ENCODE measurements at regions not wholly inside any gene's neighbourhood (a gene's known extent, or its start where the extent isn't known, plus 50 kb on each side); places are given as distances from the start of the nearest gene placed in this dataset.

- intact Hi-C loops (cut with micrococcal nuclease): loop anchor here (5.0 kb wide), 1 partner anchor 35 kb away; no protein-coding TSS in a partner anchor
- no peak for DNase-seq (ENCODE audit: extremely low read depth in 1 of 4, low spot score in 3 of 4)
- H4K20me1 ChIP-seq (replicated peaks; ENCODE audit: control insufficient read depth, insufficient read depth, low read length): no peaks in the 10 kb centered on the region
- WGBS (ENCODE audit: insufficient coverage, low coverage, missing lambda C conversion rate): 69% methylated on average over 7 of the region's 7 CpGs
- no peak overlapping the region for H3K27ac ChIP-seq (ENCODE audit: extremely low read depth, low read depth, low read length)
- ChIA-PET CTCF (ENCODE audit: low intra/inter-chr PET ratio) (no interaction called here), POLR2A (no interaction called here)
- H3K4me1 ChIP-seq (replicated peaks in 1 of 2; ENCODE audit: control insufficient read depth in 2 of 2, insufficient read depth in 2 of 2, low read length in 2 of 2): peaks cover 8 to 16% of the 10 kb centered on the region in 2 experiments; a peak in 4 of 5 replicates
- no peak overlapping the region for H2AFZ ChIP-seq (ENCODE audit: low read depth, low read length)
- no peak overlapping the region for H3K4me3 ChIP-seq
- no peak overlapping the region for H3K9ac ChIP-seq (ENCODE audit: insufficient read depth in 1 of 2, low read depth in 2 of 2, low read length in 2 of 2)
- in situ Hi-C loops (cut with MboI): no loop called here
- no peak for ATAC-seq
- FAIRE-seq: no peak
- H3K4me2 ChIP-seq (ENCODE audit: insufficient read depth, low read length): no peak overlapping the region
- H3K9me1 ChIP-seq (ENCODE audit: control insufficient read depth, insufficient read depth, low read length): no peaks in the 10 kb centered on the region
- no peaks in the 10 kb centered on the region for H3K36me3 ChIP-seq (ENCODE audit: control insufficient read depth, insufficient read depth, low read length)
- BruUV-seq (replicated peaks): no TSS peak
- peaks cover 0 to 6% of the 10 kb centered on the region in 2 experiments; a peak in 2 of 5 replicates for H3K27me3 ChIP-seq (ENCODE audit: control insufficient read depth in 2 of 2, insufficient read depth in 2 of 2, low read length in 2 of 2)
- H3K79me2 ChIP-seq (ENCODE audit: control insufficient read depth, insufficient read depth, low read length): no peaks in the 10 kb centered on the region
- TF ChIP-seq TCF7 (IDR thresholded peaks at IDR 0.05; ENCODE audit: borderline replicate concordance): no peak
- no peak for TF ChIP-seq CEBPG (CRISPR knock-in tag; IDR thresholded peaks at IDR 0.05)
- TF ChIP-seq CEBPG (tag; conservative IDR thresholded peaks at IDR 0.05 in 1 of 2, IDR thresholded peaks at IDR 0.05 in 1 of 2): peak in 1 of 2 experiments; percentile 13; a peak in 1 of 4 replicates
- TF ChIP-seq CEBPB (tag; IDR thresholded peaks at IDR 0.05): 0 out of 2 replicates have a peak, but pooled peaks have one; percentile 46
- H3K9me3 ChIP-seq (replicated peaks; ENCODE audit: control insufficient read depth, insufficient read depth, low read depth, low read length): no peaks in the 10 kb centered on the region
These were observed 132.8 kb downstream of the LAT start for GRCh38 chr16:29117631-29118030.

DNA sequence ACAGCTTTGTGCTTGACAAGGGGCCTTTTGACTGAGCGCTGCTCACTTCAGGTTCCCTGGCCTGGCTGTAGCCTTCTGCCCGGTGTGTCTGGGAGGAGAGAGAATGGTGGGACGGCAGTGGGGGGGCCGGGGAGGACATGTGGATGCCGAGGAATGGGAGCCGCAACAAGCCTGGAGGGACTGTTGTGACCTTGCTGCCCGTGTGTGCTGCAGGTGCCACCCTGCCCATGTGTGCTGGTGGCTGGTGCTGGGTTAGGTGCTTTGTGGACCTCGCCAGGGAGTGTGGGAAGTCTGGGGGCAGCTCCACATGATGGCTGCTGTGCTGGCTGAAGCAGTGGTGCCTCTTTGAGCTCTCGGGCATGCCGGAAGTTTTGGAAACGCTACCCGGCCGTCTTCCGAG, 132.1 kb downstream of the LAT start:
- Histone ChIP-seq H3K9me1 (ENCODE audit: control insufficient read depth, insufficient read depth, low read length) (no peaks in the 10 kb centered on the region), H3K36me3 (ENCODE audit: control insufficient read depth, insufficient read depth, low read length) (no peaks in the 10 kb centered on the region), H3K27me3 (ENCODE audit: control insufficient read depth in 2 of 2, insufficient read depth in 2 of 2, low read length in 2 of 2) (peaks cover 0 to 6% of the 10 kb centered on the region in 2 experiments; a peak in 2 of 5 replicates), H3K9ac (ENCODE audit: insufficient read depth in 1 of 2, low read depth in 2 of 2, low read length in 2 of 2) (peak overlapping the region in 1 of 2 experiments; percentile 68; a peak in 2 of 4 replicates), H3K79me2 (ENCODE audit: control insufficient read depth, insufficient read depth, low read length) (no peaks in the 10 kb centered on the region), H3K9me3 (replicated peaks; ENCODE audit: control insufficient read depth, insufficient read depth, low read depth, low read length) (no peaks in the 10 kb centered on the region), H3K27ac (ENCODE audit: extremely low read depth, low read depth, low read length) (no peak overlapping the region), H3K4me1 (replicated peaks in 1 of 2; ENCODE audit: control insufficient read depth in 2 of 2, insufficient read depth in 2 of 2, low read length in 2 of 2) (peaks cover 8 to 16% of the 10 kb centered on the region in 2 experiments; a peak in 4 of 5 replicates), H3K4me2 (ENCODE audit: insufficient read depth, low read length) (no peak overlapping the region), H3K4me3 (no peak overlapping the region), H4K20me1 (replicated peaks; ENCODE audit: control insufficient read depth, insufficient read depth, low read length) (no peaks in the 10 kb centered on the region), H2AFZ (ENCODE audit: low read depth, low read length) (no peak overlapping the region)
- in situ Hi-C loops (cut with MboI): no loop called here
- BruUV-seq (replicated peaks): no TSS peak
- intact Hi-C loops (cut with micrococcal nuclease): loop anchor here (5.0 kb wide), 1 partner anchor 35 kb away; no protein-coding TSS in a partner anchor
- ATAC-seq (no peak), DNase-seq (ENCODE audit: extremely low read depth in 1 of 4, low spot score in 3 of 4) (no peak), FAIRE-seq (no peak)
- 59% methylated on average over 11 of the region's 14 CpGs for WGBS (ENCODE audit: insufficient coverage, low coverage, missing lambda C conversion rate)
- ChIA-PET POLR2A (no interaction called here), CTCF (ENCODE audit: low intra/inter-chr PET ratio) (no interaction called here)
- TF ChIP-seq, protein P1, sequence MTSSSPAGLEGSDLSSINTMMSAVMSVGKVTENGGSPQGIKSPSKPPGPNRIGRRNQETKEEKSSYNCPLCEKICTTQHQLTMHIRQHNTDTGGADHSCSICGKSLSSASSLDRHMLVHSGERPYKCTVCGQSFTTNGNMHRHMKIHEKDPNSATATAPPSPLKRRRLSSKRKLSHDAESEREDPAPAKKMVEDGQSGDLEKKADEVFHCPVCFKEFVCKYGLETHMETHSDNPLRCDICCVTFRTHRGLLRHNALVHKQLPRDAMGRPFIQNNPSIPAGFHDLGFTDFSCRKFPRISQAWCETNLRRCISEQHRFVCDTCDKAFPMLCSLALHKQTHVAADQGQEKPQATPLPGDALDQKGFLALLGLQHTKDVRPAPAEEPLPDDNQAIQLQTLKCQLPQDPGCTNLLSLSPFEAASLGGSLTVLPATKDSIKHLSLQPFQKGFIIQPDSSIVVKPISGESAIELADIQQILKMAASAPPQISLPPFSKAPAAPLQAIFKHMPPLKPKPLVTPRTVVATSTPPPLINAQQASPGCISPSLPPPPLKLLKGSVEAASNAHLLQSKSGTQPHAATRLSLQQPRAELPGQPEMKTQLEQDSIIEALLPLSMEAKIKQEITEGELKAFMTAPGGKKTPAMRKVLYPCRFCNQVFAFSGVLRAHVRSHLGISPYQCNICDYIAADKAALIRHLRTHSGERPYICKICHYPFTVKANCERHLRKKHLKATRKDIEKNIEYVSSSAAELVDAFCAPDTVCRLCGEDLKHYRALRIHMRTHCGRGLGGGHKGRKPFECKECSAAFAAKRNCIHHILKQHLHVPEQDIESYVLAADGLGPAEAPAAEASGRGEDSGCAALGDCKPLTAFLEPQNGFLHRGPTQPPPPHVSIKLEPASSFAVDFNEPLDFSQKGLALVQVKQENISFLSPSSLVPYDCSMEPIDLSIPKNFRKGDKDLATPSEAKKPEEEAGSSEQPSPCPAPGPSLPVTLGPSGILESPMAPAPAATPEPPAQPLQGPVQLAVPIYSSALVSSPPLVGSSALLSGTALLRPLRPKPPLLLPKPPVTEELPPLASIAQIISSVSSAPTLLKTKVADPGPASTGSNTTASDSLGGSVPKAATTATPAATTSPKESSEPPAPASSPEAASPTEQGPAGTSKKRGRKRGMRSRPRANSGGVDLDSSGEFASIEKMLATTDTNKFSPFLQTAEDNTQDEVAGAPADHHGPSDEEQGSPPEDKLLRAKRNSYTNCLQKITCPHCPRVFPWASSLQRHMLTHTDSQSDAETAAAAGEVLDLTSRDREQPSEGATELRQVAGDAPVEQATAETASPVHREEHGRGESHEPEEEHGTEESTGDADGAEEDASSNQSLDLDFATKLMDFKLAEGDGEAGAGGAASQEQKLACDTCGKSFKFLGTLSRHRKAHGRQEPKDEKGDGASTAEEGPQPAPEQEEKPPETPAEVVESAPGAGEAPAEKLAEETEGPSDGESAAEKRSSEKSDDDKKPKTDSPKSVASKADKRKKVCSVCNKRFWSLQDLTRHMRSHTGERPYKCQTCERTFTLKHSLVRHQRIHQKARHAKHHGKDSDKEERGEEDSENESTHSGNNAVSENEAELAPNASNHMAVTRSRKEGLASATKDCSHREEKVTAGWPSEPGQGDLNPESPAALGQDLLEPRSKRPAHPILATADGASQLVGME (CRISPR knock-in tag; IDR thresholded peaks at IDR 0.05): no peak
- no peak for TF ChIP-seq MEF2A (IDR thresholded peaks at IDR 0.05; ENCODE audit: control insufficient read depth, low read depth, low read length)
- no peak for TF ChIP-seq ATF1 (CRISPR knock-in tag; IDR thresholded peaks at IDR 0.05)
- no peak for TF ChIP-seq ATF1 (tag; IDR thresholded peaks at IDR 0.05)
- no peak for TF ChIP-seq PHF8 (IDR thresholded peaks at IDR 0.05; ENCODE audit: borderline replicate concordance, low read length)
- TF ChIP-seq TBP (optimal IDR thresholded peaks at IDR 0.05; ENCODE audit: low read depth, low read length): no peak
- no peak for TF ChIP-seq HNRNPK (IDR thresholded peaks at IDR 0.05; ENCODE audit: low read depth, low read length, poor library complexity, severe bottlenecking)

All from K562 (cell line).